ENCODE measurements at regions not wholly inside any gene's neighbourhood (a gene's known extent, or its start where the extent isn't known, plus 50 kb on each side); places are given as distances from the start of the nearest gene placed in this dataset.

- no peaks in the 10 kb centered on the region for H3K4me1 ChIP-seq (ENCODE audit: control insufficient read depth, insufficient read depth, low read length)
- H3K4me3 ChIP-seq (ENCODE audit: low read length), result no peak overlapping the region
- no peak overlapping the region for H3K9ac ChIP-seq (ENCODE audit: low read length)
- no peaks in the 10 kb centered on the region for H3K27me3 ChIP-seq (ENCODE audit: control insufficient read depth, insufficient read depth, low read length)
- no peak overlapping the region for H3K27ac ChIP-seq (ENCODE audit: low read depth, low read length)
- no peaks in the 10 kb centered on the region for H3K36me3 ChIP-seq (ENCODE audit: control insufficient read depth, insufficient read depth, low read length)
Measured at GRCh38 chrX:94365736-94366135, 691.7 kb downstream of the FAM133A start.

- H3K27me3 ChIP-seq (ENCODE audit: control insufficient read depth, insufficient read depth, low read length), result no peaks in the 10 kb centered on the region
- H3K4me3 ChIP-seq (ENCODE audit: low read length), result no peak overlapping the region
- H3K9ac ChIP-seq (ENCODE audit: low read length), result no peak overlapping the region
- no peak overlapping the region for H3K27ac ChIP-seq (ENCODE audit: low read depth, low read length)
- no peaks in the 10 kb centered on the region for H3K4me1 ChIP-seq (ENCODE audit: control insufficient read depth, insufficient read depth, low read length)
- H3K36me3 ChIP-seq (ENCODE audit: control insufficient read depth, insufficient read depth, low read length), result no peaks in the 10 kb centered on the region
Measured at GRCh38 chrX:94366616-94367015, 692.6 kb downstream of the FAM133A start.

GRCh38 chrX:94389044-94389443, 715.0 kb downstream of the FAM133A start:
- H3K36me3 ChIP-seq (ENCODE audit: control insufficient read depth, insufficient read depth, low read length), result no peaks in the 10 kb centered on the region
- H3K27me3 ChIP-seq (ENCODE audit: control insufficient read depth, insufficient read depth, low read length), result no peaks in the 10 kb centered on the region
- H3K4me1 ChIP-seq (ENCODE audit: control insufficient read depth, insufficient read depth, low read length), result no peaks in the 10 kb centered on the region
- H3K4me3 ChIP-seq (ENCODE audit: low read length), result no peak overlapping the region
- H3K27ac ChIP-seq (ENCODE audit: low read depth, low read length), result no peak overlapping the region
- H3K9ac ChIP-seq (ENCODE audit: low read length), result no peak overlapping the region

- H3K9ac ChIP-seq (ENCODE audit: low read length), result no peak overlapping the region
- H3K27ac ChIP-seq (ENCODE audit: low read depth, low read length), result no peak overlapping the region
- H3K27me3 ChIP-seq (ENCODE audit: control insufficient read depth, insufficient read depth, low read length), result no peaks in the 10 kb centered on the region
- no peaks in the 10 kb centered on the region for H3K36me3 ChIP-seq (ENCODE audit: control insufficient read depth, insufficient read depth, low read length)
- H3K4me3 ChIP-seq (ENCODE audit: low read length), result no peak overlapping the region
- H3K4me1 ChIP-seq (ENCODE audit: control insufficient read depth, insufficient read depth, low read length), result no peaks in the 10 kb centered on the region
Measured at GRCh38 chrX:94400488-94400887, 726.5 kb downstream of the FAM133A start.

GRCh38 chrX:94401426-94401825, 727.4 kb downstream of the FAM133A start:
- Histone ChIP-seq H3K9ac (ENCODE audit: low read length) (no peak overlapping the region), H3K4me1 (ENCODE audit: control insufficient read depth, insufficient read depth, low read length) (no peaks in the 10 kb centered on the region), H3K27me3 (ENCODE audit: control insufficient read depth, insufficient read depth, low read length) (no peaks in the 10 kb centered on the region), H3K27ac (ENCODE audit: low read depth, low read length) (no peak overlapping the region), H3K36me3 (ENCODE audit: control insufficient read depth, insufficient read depth, low read length) (no peaks in the 10 kb centered on the region), H3K4me3 (ENCODE audit: low read length) (no peak overlapping the region)

DNA sequence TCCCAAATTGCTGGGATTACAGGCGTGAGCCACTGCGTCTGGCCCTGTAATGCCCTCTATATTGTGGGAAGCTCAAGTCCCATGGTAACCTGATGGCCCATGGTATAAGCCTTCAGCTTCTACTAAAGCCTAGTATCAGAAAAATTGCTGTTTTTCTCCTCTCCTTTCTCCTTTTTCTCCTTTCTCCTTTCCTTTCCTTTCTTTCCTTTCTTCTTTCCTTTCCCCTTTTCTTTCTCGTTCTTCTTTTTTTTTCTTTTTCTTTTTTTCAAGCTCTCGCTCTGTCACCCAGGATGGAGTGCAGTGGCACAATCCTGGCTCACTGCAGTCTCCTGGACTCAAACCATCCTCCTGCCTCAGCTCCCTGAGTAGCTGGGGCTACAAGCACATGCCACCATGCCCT, 740.7 kb downstream of the FAM133A start:
- H3K9ac ChIP-seq (ENCODE audit: low read length), result no peak overlapping the region
- H3K4me3 ChIP-seq (ENCODE audit: low read length), result no peak overlapping the region
- H3K27me3 ChIP-seq (ENCODE audit: control insufficient read depth, insufficient read depth, low read length), result no peaks in the 10 kb centered on the region
- H3K4me1 ChIP-seq (ENCODE audit: control insufficient read depth, insufficient read depth, low read length), result no peaks in the 10 kb centered on the region
- no peak overlapping the region for H3K27ac ChIP-seq (ENCODE audit: low read depth, low read length)
- H3K36me3 ChIP-seq (ENCODE audit: control insufficient read depth, insufficient read depth, low read length), result no peaks in the 10 kb centered on the region

GRCh38 chrX:94418065-94418464, 744.1 kb downstream of the FAM133A start:
- Histone ChIP-seq H3K36me3 (ENCODE audit: control insufficient read depth, insufficient read depth, low read length) (no peaks in the 10 kb centered on the region), H3K27ac (ENCODE audit: low read depth, low read length) (no peak overlapping the region), H3K9ac (ENCODE audit: low read length) (no peak overlapping the region), H3K4me3 (ENCODE audit: low read length) (no peak overlapping the region), H3K27me3 (ENCODE audit: control insufficient read depth, insufficient read depth, low read length) (no peaks in the 10 kb centered on the region), H3K4me1 (ENCODE audit: control insufficient read depth, insufficient read depth, low read length) (no peaks in the 10 kb centered on the region)

GRCh38 chrX:94424456-94424855, 750.5 kb downstream of the FAM133A start:
- Histone ChIP-seq H3K27me3 (ENCODE audit: control insufficient read depth, insufficient read depth, low read length) (no peaks in the 10 kb centered on the region), H3K4me3 (ENCODE audit: low read length) (no peak overlapping the region), H3K36me3 (ENCODE audit: control insufficient read depth, insufficient read depth, low read length) (no peaks in the 10 kb centered on the region), H3K27ac (ENCODE audit: low read depth, low read length) (no peak overlapping the region), H3K9ac (ENCODE audit: low read length) (no peak overlapping the region), H3K4me1 (ENCODE audit: control insufficient read depth, insufficient read depth, low read length) (no peaks in the 10 kb centered on the region)

DNA sequence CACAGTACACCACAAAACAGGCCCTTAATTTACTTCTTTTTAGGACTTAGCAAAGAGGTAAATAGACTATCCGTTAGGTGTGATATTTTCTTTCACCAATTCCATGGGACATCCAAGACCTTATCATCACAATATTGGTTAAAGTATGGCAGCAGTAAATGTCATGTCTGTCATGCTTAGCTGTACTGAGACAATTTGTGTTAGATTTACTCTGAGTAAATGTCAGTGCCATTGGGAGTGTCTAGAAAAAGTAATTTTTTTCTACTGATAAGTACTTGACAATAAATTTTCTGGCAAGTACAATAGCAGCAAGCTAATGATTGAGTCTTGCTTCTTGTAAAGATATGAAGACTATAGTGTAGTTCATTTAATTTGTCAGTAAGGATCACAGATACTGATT, 756.1 kb downstream of the FAM133A start:
- Histone ChIP-seq H3K27me3 (ENCODE audit: control insufficient read depth, insufficient read depth, low read length) (no peaks in the 10 kb centered on the region), H3K9ac (ENCODE audit: low read length) (no peak overlapping the region), H3K4me3 (ENCODE audit: low read length) (no peak overlapping the region), H3K36me3 (ENCODE audit: control insufficient read depth, insufficient read depth, low read length) (no peaks in the 10 kb centered on the region), H3K4me1 (ENCODE audit: control insufficient read depth, insufficient read depth, low read length) (no peaks in the 10 kb centered on the region), H3K27ac (ENCODE audit: low read depth, low read length) (no peak overlapping the region)

DNA sequence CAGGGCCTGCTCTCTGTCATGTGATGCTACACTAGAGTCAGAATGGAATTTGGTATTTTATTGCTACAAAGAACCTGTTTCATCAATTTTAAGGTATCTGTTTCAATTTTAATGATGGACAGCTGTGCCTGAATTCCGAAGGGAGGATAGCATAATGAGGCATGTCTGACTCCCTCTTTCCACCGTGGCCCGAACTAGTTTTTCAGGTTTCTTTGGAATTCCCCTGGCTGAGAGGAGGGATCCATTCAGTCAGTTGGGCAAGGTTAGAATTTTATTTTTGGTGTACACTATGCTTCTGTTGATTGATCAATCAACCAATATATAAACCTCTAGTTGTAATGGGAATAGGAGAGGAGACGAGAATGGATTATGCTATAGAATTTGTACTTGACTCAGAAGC, 761.8 kb downstream of the FAM133A start:
- no peaks in the 10 kb centered on the region for H3K4me1 ChIP-seq (ENCODE audit: control insufficient read depth, insufficient read depth, low read length)
- no peak overlapping the region for H3K27ac ChIP-seq (ENCODE audit: low read depth, low read length)
- H3K9ac ChIP-seq (ENCODE audit: low read length), result no peak overlapping the region

GRCh38 chrX:94454159-94454558, 780.2 kb downstream of the FAM133A start:
- Histone ChIP-seq H3K36me3 (ENCODE audit: control insufficient read depth, insufficient read depth, low read length) (no peaks in the 10 kb centered on the region), H3K27ac (ENCODE audit: low read depth, low read length) (no peak overlapping the region), H3K4me1 (ENCODE audit: control insufficient read depth, insufficient read depth, low read length) (no peaks in the 10 kb centered on the region), H3K4me3 (ENCODE audit: low read length) (no peak overlapping the region), H3K9ac (ENCODE audit: low read length) (no peak overlapping the region), H3K27me3 (ENCODE audit: control insufficient read depth, insufficient read depth, low read length) (no peaks in the 10 kb centered on the region)

More for the DNA sequence above, 761.8 kb downstream of the FAM133A start:
- H3K4me3 ChIP-seq (ENCODE audit: low read length), result no peak overlapping the region
- H3K27me3 ChIP-seq (ENCODE audit: control insufficient read depth, insufficient read depth, low read length), result no peaks in the 10 kb centered on the region
- no peaks in the 10 kb centered on the region for H3K36me3 ChIP-seq (ENCODE audit: control insufficient read depth, insufficient read depth, low read length)

GRCh38 chrX:94454606-94455005, 780.6 kb downstream of the FAM133A start:
- no peaks in the 10 kb centered on the region for H3K36me3 ChIP-seq (ENCODE audit: control insufficient read depth, insufficient read depth, low read length)
- no peak overlapping the region for H3K9ac ChIP-seq (ENCODE audit: low read length)
- H3K27ac ChIP-seq (ENCODE audit: low read depth, low read length), result no peak overlapping the region
- no peaks in the 10 kb centered on the region for H3K27me3 ChIP-seq (ENCODE audit: control insufficient read depth, insufficient read depth, low read length)
- no peak overlapping the region for H3K4me3 ChIP-seq (ENCODE audit: low read length)
- no peaks in the 10 kb centered on the region for H3K4me1 ChIP-seq (ENCODE audit: control insufficient read depth, insufficient read depth, low read length)

GRCh38 chrX:94455782-94456181, 781.8 kb downstream of the FAM133A start:
- H3K9ac ChIP-seq (ENCODE audit: low read length), result no peak overlapping the region
- H3K27ac ChIP-seq (ENCODE audit: low read depth, low read length), result no peak overlapping the region
- H3K4me3 ChIP-seq (ENCODE audit: low read length), result no peak overlapping the region

More at GRCh38 chrX:94455782-94456181, 781.8 kb downstream of the FAM133A start:
- H3K27me3 ChIP-seq (ENCODE audit: control insufficient read depth, insufficient read depth, low read length), result no peaks in the 10 kb centered on the region
- H3K4me1 ChIP-seq (ENCODE audit: control insufficient read depth, insufficient read depth, low read length), result no peaks in the 10 kb centered on the region
- H3K36me3 ChIP-seq (ENCODE audit: control insufficient read depth, insufficient read depth, low read length), result no peaks in the 10 kb centered on the region

Measured in rectal smooth muscle tissue (tissue), 1 donor.